PC-9 (cell line): ENCODE measurements at regions not wholly inside any gene's neighbourhood (a gene's known extent, or its start where the extent isn't known, plus 50 kb on each side); places are given as distances from the start of the nearest gene placed in this dataset.

ENCODE experiments used
- BruUV-seq: library from RNA; stranded (reverse); fragments of 400-500 nt; replicated peaks from 2 replicates; lab custom pipeline; 2021; lab: Mats Ljungman, UMichigan
- CTCF ChIA-PET: fragments of 300-600 bp; sonication (Branson Sonifier 250); formaldehyde crosslinking; loops from one replicate; lab custom pipeline; 2022; ENCODE audit warnings: antibody characterized with exemption; lab: Charles Lee
- POLR2A ChIA-PET: fragments of 300-600 bp; sonication (Branson Sonifier 250); formaldehyde crosslinking; loops from one replicate; lab custom pipeline; 2022; ENCODE audit warnings: antibody characterized with exemption; ENCODE audit not compliant: unreplicated experiment; lab: Charles Lee
- DNase-seq, 2 experiments: peaks; one replicate each; pipeline versions ENCODE4 v3.0.0 to v3.0.0-alpha.2; 2015 to 2022; ENCODE audit warnings: mixed read lengths in 1 of 2
- H2AFZ ChIP-seq: fragments of 200-600 bp; sonication (generic); 2 replicates; pipeline ENCODE4 v1.8.1; 2017; ENCODE audit warnings: antibody characterized with exemption
- H3F3A ChIP-seq: fragments of 200-600 bp; sonication (generic); 2 replicates; pipeline ENCODE4 v1.8.1; 2017; ENCODE audit warnings: antibody characterized with exemption, mild to moderate bottlenecking, low read depth; ENCODE audit not compliant: insufficient read depth
- H3K27ac ChIP-seq: fragments of 200-600 bp; sonication (generic); 2 replicates; pipeline ENCODE4 v1.6.1; 2016; ENCODE audit warnings: mixed run types
- H3K27me3 ChIP-seq: fragments of 200-600 bp; sonication (generic); 2 replicates; pipeline ENCODE4 v1.6.1; 2016; ENCODE audit warnings: low read depth, mixed run types; ENCODE audit not compliant: insufficient read depth
- H3K36me3 ChIP-seq: fragments of 200-600 bp; sonication (generic); 2 replicates; pipeline ENCODE4 v1.6.1; 2016; ENCODE audit warnings: low read depth, mixed run types
- H3K4me1 ChIP-seq: fragments of 200-600 bp; sonication (generic); replicated peaks from 2 replicates; pipeline ENCODE4 v1.6.1; 2016; ENCODE audit warnings: mixed run types; ENCODE audit not compliant: insufficient read depth
- H3K4me2 ChIP-seq: fragments of 200-600 bp; sonication (generic); 2 replicates; pipeline ENCODE4 v1.6.1; 2017; ENCODE audit warnings: mixed run types
- H3K4me3 ChIP-seq: fragments of 200-600 bp; sonication (generic); 2 replicates; pipeline ENCODE4 v1.6.1; 2016; ENCODE audit warnings: mixed run types
- H3K79me2 ChIP-seq: fragments of 200-600 bp; sonication (generic); 2 replicates; pipeline ENCODE4 v1.6.1; 2017; ENCODE audit warnings: low read depth, mixed run types
- H3K9me2 ChIP-seq: fragments of 200-600 bp; sonication (generic); 2 replicates; pipeline ENCODE4 v1.8.1; 2017; ENCODE audit warnings: mild to moderate bottlenecking; ENCODE audit not compliant: insufficient read depth
- H3K9me3 ChIP-seq: fragments of 200-600 bp; sonication (generic); 2 replicates; pipeline ENCODE4 v1.8.1; 2016; ENCODE audit warnings: low read depth; ENCODE audit not compliant: insufficient read depth
- H4K20me1 ChIP-seq: fragments of 200-600 bp; sonication (generic); 2 replicates; pipeline ENCODE4 v1.8.1; 2017; ENCODE audit not compliant: insufficient read depth
- CTCF ChIP-seq: fragments of 200-600 bp; sonication (generic); conservative IDR thresholded peaks from 2 replicates; pipeline ENCODE4 v1.6.1; 2017; ENCODE audit warnings: mixed run types, antibody characterized with exemption, mild to moderate bottlenecking, moderate library complexity
- EZH2 ChIP-seq: fragments of 200-600 bp; sonication (generic); IDR thresholded peaks from 2 replicates; pipeline ENCODE4 v1.8.0; 2017; ENCODE audit warnings: antibody characterized with exemption, low read depth
- intact Hi-C: fragments of 100-400 bp; cut with micrococcal nuclease; formaldehyde crosslinking; loops from one replicate; pipeline ENCODE4 v1.10.0; 2022; ENCODE audit not compliant: unreplicated experiment

- no peak for DNase-seq
- Histone ChIP-seq H3K4me3 (no peak overlapping the region), H2AFZ (no peak overlapping the region), H3F3A (no peaks in the 10 kb centered on the region), H3K27ac (no peak overlapping the region), H3K9me2 (no peaks in the 10 kb centered on the region), H3K9me3 (no peaks in the 10 kb centered on the region), H4K20me1 (no peaks in the 10 kb centered on the region), H3K36me3 (no peaks in the 10 kb centered on the region), H3K79me2 (no peaks in the 10 kb centered on the region), H3K4me1 (no peaks in the 10 kb centered on the region), H3K27me3 (peaks cover 98% of the 10 kb centered on the region), H3K4me2 (no peak overlapping the region)
- ChIA-PET CTCF (no interaction called here), POLR2A (no interaction called here)
- intact Hi-C loops: no loop called here
- TF ChIP-seq EZH2 (no peak), CTCF (no peak)
- BruUV-seq: no TSS peak
Observed at GRCh38 chr22:49541693-49542230, 285.9 kb downstream of the BRD1 start.

GRCh38 chr22:49540913-49541692 lies 286.6 kb downstream of the BRD1 start:
- Histone ChIP-seq H3K27me3 (peaks cover 98% of the 10 kb centered on the region), H2AFZ (no peak overlapping the region), H3K36me3 (no peaks in the 10 kb centered on the region), H3K4me1 (no peaks in the 10 kb centered on the region), H3K9me3 (no peaks in the 10 kb centered on the region), H3K79me2 (no peaks in the 10 kb centered on the region), H3K27ac (no peak overlapping the region), H3K9me2 (no peaks in the 10 kb centered on the region), H3F3A (no peaks in the 10 kb centered on the region), H3K4me3 (no peak overlapping the region), H4K20me1 (no peaks in the 10 kb centered on the region), H3K4me2 (no peak overlapping the region)
- TF ChIP-seq EZH2 (no peak), CTCF (no peak)
- no TSS peak for BruUV-seq
- intact Hi-C loops: no loop called here
- no peak for DNase-seq
- POLR2A ChIA-PET: no interaction called here
- CTCF ChIA-PET: no interaction called here

- Histone ChIP-seq H3K36me3 (no peaks in the 10 kb centered on the region), H3K27me3 (peaks cover 98% of the 10 kb centered on the region), H3K79me2 (no peaks in the 10 kb centered on the region), H3K9me2 (no peaks in the 10 kb centered on the region), H2AFZ (no peak overlapping the region), H3K9me3 (no peaks in the 10 kb centered on the region), H3K27ac (no peak overlapping the region), H3K4me3 (no peak overlapping the region), H3K4me2 (no peak overlapping the region), H3K4me1 (no peaks in the 10 kb centered on the region), H3F3A (no peaks in the 10 kb centered on the region), H4K20me1 (no peaks in the 10 kb centered on the region)
- intact Hi-C loops: no loop called here
- ChIA-PET CTCF (no interaction called here), POLR2A (no interaction called here)
- TF ChIP-seq EZH2 (no peak), CTCF (no peak)
- no TSS peak for BruUV-seq
- DNase-seq: no peak
Observed at GRCh38 chr22:49540084-49540912, 287.4 kb downstream of the BRD1 start.
